NCI-H2029 treated with DMSO at 0.1 percent for 48 hours (cell line): ENCODE measurements at regions not wholly inside any gene's neighbourhood (a gene's known extent, or its start where the extent isn't known, plus 50 kb on each side); places are given as distances from the start of the nearest gene placed in this dataset.
"Not testable (repeated sequence)": the region's sequence is repeated elsewhere in the genome, so short reads cannot be mapped to it uniquely, and the experiment has no call there.

Experiments
- DNase-seq: peaks from one replicate; lab custom pipeline; 2025; lab: John Stamatoyannopoulos, UW

- DNase-seq = no peak
Observed at GRCh38 chr5:85170183-85170582, 785.5 kb upstream of the EDIL3 start.

DNA sequence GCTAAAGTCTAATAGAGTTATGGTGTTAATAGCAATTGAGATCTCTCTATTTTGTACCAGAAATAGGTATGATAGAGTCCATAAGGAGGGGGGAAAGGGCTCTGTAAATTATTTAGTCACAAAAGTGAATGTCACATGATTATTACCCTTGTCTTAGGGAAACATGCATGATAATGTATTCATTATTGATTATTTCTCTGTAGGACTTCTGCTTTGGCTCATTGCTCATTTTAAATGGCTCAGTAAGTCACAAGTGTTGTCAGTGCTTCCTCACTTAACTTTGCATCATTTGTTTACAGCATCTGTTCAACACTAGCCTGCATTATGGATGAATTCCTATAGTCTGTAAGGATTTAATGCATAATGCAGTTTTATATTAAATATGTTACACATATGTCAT is 788.8 kb upstream of the EDIL3 start:
- no peak for DNase-seq

- DNase-seq = no peak
Observed at GRCh38 chr5:85182344-85182743, 797.7 kb upstream of the EDIL3 start.

GRCh38 chr5:85204289-85204688 is 819.6 kb upstream of the EDIL3 start:
- no peak for DNase-seq

- no peak for DNase-seq
Observed at GRCh38 chr5:85205430-85205829, 820.8 kb upstream of the EDIL3 start.

- DNase-seq = no peak
Observed at GRCh38 chr5:85225388-85225787, 840.7 kb upstream of the EDIL3 start.

GRCh38 chr5:85249204-85249603 is 864.5 kb upstream of the EDIL3 start:
- DNase-seq = no peak

DNA sequence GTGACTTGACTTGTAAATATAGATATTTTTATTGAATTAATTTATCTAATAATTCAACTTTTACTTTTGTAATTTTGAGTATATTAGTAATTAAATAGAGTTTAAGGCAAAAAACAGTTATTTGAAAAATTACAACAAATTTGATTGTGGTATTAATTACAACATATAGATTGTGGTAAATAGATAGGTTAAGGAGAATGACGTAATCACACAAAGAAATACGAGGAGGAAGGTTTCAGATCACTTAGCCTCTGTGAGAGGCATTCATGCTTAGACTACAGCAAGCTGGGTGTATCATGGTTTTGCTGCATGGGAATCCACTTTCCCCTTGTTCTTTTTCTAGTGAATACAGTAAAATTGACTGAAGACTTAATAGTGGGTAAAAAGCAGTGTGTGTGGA is 878.4 kb upstream of the EDIL3 start:
- no peak for DNase-seq

DNA sequence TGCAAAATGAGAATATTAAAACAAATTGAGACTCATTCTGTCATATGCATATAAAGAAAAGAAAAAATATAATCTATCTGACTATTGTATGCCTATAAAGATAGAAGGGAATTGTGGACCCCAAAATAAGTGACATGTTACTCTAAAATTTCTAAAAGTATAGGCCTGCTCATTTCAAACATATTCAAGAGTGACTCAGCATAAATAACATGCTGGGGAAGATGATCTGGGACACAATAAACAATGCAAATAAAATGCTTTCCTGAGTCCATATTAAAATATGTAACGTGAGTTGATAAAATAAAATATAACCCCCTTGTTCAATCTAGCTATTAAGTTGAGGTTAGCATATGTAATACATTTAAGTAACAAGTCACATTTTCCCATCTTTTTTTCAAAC is 882.0 kb upstream of the EDIL3 start:
- no peak for DNase-seq

- no peak for DNase-seq
Observed at GRCh38 chr5:85268194-85268593, 883.5 kb upstream of the EDIL3 start.

DNA sequence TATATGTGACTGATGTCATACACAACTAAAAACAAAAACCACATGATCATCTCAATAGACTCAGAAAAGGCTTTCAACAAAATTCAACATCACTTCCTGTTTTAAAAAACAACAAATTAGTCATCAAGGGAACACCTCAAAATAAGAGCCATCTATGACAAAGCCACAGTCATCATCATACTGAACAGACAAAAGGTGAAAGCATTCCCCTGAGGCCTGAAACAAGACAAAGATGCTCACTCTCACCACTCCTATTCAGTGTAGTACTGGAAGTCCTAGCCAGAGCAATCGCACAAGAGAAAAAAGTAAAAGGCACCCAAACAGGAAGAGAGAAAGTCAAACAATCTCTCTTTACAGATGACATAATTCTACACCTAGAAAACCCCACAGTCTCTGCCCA is 893.5 kb upstream of the EDIL3 start:
- DNase-seq = no peak

GRCh38 chr5:85288914-85289313 is 904.2 kb upstream of the EDIL3 start:
- DNase-seq = no peak

DNA sequence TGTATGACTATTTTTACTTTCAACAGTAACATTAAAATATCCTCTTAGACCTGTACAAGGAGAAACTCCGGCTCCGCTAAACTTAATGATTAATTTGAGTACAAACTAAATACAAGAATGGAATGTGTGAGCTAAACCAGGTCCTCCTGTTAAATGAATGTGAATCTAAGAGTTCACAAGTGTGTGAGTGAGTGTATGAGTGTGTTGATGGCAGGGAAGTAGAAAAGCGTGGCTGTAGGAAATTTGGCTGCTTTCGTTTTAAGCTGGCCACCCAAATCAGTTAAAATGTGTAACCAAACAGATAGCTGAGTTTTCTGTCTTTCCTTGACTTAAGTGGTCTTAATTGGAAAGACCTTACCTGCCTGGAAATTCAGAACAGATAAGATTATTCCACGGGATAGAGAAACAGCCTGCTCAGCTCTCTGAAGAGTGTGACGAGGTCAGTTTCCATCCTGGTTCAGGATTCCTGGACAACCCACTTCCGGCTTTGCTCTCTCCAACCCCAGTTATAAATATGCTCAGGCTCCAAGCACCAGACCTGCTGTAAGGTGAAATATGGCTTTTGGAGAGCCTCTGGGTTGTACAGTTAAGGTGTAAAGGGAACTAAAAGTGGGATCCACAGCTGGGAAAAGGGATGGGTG is 908.6 kb upstream of the EDIL3 start:
- DNase-seq = no peak

DNA sequence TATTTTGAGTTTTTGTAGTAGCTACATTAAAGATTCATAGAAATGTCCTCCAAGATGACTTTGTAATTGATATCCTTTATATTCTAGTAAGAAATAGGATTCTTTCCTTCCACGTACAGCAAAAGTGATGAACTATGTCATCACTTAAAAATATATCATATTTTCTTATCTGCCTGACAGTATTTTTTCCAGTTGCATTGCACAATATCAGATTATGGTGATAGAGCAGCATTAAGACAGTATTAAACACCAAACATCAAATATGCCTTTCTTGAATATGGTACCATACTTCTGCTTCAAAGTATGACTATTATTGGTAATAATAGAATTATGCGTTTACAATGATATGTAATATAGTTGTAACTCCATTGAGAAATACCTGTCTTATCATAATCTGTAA is 919.8 kb upstream of the EDIL3 start:
- no peak for DNase-seq

DNA sequence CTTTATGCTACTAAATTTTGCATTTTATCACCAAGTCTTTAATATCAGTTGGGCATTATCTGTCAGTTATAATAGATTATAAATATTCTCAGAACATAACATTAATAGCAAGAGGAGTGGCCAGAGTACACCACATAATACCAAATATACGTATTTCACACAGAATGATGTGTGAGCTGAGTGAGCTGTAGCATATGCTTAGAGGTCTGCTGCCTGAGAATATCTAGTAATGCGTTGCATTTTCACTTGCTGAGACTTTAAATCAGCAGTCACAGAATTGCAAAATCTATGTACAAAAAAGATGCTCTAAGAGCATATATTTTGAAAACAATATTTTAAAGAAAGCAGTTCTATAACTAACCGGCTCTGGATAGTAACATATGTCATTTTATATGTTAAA is 921.1 kb upstream of the EDIL3 start:
- DNase-seq = no peak

GRCh38 chr5:85311536-85311935 is 926.9 kb upstream of the EDIL3 start:
- DNase-seq = no peak

- no peak for DNase-seq
Observed at GRCh38 chr5:85320495-85320894, 935.8 kb upstream of the EDIL3 start.

DNA sequence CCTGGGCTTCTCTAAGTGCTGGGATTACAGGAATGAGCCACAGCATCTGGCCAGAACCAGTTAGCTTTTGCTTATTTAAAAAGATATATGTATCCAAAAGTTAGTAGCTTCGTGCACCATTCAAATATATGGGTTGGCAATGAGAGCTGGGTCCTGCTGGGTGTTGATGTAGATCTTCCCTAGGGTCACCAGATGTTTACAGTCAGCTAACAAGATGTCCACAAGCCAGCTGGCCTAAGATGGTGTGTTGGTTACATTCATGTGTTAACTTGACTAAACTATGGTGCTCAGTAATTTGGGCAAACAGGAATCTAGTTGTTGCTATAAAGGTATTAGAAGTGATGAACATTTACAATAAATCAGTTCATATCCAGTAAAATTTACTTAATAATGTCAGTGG is 948.6 kb upstream of the EDIL3 start:
- DNase-seq = no peak

DNA sequence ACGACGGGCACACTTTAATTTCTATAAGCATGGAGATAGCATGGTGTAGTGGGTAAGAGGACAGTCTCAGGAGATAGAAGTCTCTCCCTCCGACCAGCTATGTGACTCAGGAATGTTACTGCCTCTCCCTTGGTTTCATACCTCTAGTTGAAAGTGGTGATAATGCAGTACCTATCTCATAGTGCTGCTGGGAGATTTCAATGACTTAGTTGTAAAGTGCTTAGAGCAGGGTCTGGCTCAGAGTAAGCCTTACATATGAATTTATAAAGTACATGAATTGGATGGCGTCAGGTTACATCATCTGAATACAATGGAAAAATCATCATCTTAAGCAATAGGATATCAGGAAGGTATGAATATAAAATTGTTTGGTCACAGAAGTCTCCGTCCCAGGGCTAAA is 952.8 kb upstream of the EDIL3 start:
- no peak for DNase-seq

- DNase-seq = no peak
Observed at GRCh38 chr5:85340790-85341189, 956.1 kb upstream of the EDIL3 start.

DNA sequence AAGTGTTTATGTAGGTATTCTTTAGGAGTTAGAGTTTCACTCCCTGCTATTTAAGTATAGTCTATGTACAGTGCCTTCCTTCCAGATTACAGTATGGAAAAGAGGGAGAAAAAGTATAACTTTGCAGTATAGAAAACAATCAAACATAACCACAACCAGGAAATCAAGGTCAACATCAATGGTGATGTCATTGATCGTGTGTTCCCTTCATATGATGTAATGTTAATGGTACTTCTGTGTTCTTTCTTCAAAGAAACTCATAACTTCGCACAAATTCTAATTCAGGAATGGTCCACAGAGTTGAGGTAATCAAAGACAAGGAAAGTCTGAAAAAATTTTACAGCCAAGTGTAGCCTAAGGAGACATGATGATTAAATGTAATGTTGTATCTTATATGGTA is 961.1 kb upstream of the EDIL3 start:
- DNase-seq = no peak

- DNase-seq = no peak
Observed at GRCh38 chr5:85357309-85357708, 972.6 kb upstream of the EDIL3 start.

DNA sequence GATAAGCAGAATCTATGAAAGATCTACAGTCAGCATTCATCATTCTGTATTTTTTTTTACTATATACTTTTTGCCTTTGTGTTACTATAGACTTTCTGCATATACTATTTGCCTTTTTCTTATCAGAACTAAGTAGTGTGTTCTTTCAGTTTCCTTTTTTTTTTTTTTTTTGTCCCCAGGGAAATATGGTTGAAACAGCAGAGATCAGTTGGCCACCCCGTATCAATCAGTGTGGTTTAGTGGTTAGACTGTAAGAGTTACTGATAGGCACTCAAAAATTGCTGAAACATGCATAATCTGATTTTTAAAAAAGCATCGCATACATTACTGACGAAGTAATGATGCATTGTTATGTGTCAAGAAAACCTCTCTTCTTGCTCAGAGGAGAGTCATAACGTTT is 990.8 kb upstream of the EDIL3 start:
- no peak for DNase-seq

- DNase-seq = no peak
Observed at GRCh38 chr5:85388770-85389169, 1004.1 kb upstream of the EDIL3 start.

- DNase-seq = not testable (repeated sequence)
Observed at GRCh38 chr5:85392309-85392708, 1007.6 kb upstream of the EDIL3 start.
